K562 (cell line): ENCODE measurements at regions not wholly inside any gene's neighbourhood (a gene's known extent, or its start where the extent isn't known, plus 50 kb on each side); places are given as distances from the start of the nearest gene placed in this dataset.

ENCODE experiments used
- ATAC-seq: fragments of 200-7000 bp; cut with Tn5 transposase; 3 replicates; pipeline ENCODE4 v1.9.1; 2020; ENCODE audit warnings: moderate library complexity
- BruUV-seq: library from RNA; stranded (reverse); fragments of 400-500 nt; replicated peaks from 2 replicates; lab custom pipeline; 2021; lab: Mats Ljungman, UMichigan
- CTCF ChIA-PET: fragments of 300-600 bp; formaldehyde crosslinking; extraction: SDS; loops from one replicate; lab custom pipeline; 2021; ENCODE audit warnings: low intra/inter-chr PET ratio; lab: Yijun Ruan, JAX
- POLR2A ChIA-PET: fragments of 300-600, 350-650 bp; sonication (Branson Sonifier 250); formaldehyde crosslinking; extraction: SDS; loops from one replicate; lab custom pipeline; 2021; ENCODE audit warnings: antibody characterized with exemption, inconsistent platforms; lab: Yijun Ruan, JAX
- DNase-seq, 4 experiments: peaks; one replicate each; pipeline versions ENCODE4 v3.0.0 to v3.0.0-alpha.2; 2011 to 2018; ENCODE audit warnings: low spot score in 3 of 4, mixed read lengths in 3 of 4; ENCODE audit errors: extremely low read depth in 1 of 4
- FAIRE-seq: peaks from 2 replicates; lab custom pipeline; 2011; peaks lifted over from hg19 to GRCh38; lab: Jason Lieb, UNC
- H2AFZ ChIP-seq: 2 replicates; pipeline ENCODE4 v1.6.0; 2011; ENCODE audit warnings: low read depth, low read length, control low read depth, inconsistent platforms
- H3K27ac ChIP-seq: fragments of 200-600 bp; 3 replicates; pipeline ENCODE4 v1.8.0; 2011; ENCODE audit warnings: low read depth, mild to moderate bottlenecking, control low read depth, inconsistent platforms, low read length, moderate library complexity, mixed read lengths; ENCODE audit errors: extremely low read depth
- H3K27me3 ChIP-seq, 2 experiments: fragments of 300-600 bp in 1 of 2; 2 replicates in 1 of 2; 3 replicates in 1 of 2; pipeline versions ENCODE4 v1.6.0 to v1.8.0; 2011; ENCODE audit warnings: inconsistent platforms in 2 of 2, low read length in 2 of 2, mild to moderate bottlenecking in 1 of 2, mixed read lengths in 1 of 2, moderate library complexity in 1 of 2; ENCODE audit not compliant: control insufficient read depth in 2 of 2, insufficient read depth in 2 of 2
- H3K36me3 ChIP-seq: fragments of 300-600 bp; 3 replicates; pipeline ENCODE4 v1.8.0; 2011; ENCODE audit warnings: mild to moderate bottlenecking, low read length, inconsistent platforms; ENCODE audit not compliant: control insufficient read depth, insufficient read depth
- H3K4me1 ChIP-seq, 2 experiments: fragments of 200-600 bp in 1 of 2; replicated peaks in 1 of 2; 2 replicates in 1 of 2; 3 replicates in 1 of 2; pipeline versions ENCODE4 v1.5.1 to v1.8.0; 2011; ENCODE audit warnings: inconsistent platforms in 2 of 2, low read length in 2 of 2, mild to moderate bottlenecking in 1 of 2, mixed read lengths in 1 of 2, moderate library complexity in 1 of 2; ENCODE audit not compliant: control insufficient read depth in 2 of 2, insufficient read depth in 2 of 2
- H3K4me2 ChIP-seq: 2 replicates; pipeline ENCODE4 v1.6.1; 2011; ENCODE audit warnings: low read length, control low read depth, inconsistent platforms, mixed read lengths; ENCODE audit not compliant: insufficient read depth
- H3K4me3 ChIP-seq: fragments of 200-600 bp; sonication (generic), shearing (Covaris generic); 2 replicates; pipeline ENCODE4 v1.5.1; 2016; ENCODE audit warnings: control low read depth, inconsistent platforms
- H3K79me2 ChIP-seq: fragments of 200-600 bp; 3 replicates; pipeline ENCODE4 v1.8.0; 2011; ENCODE audit warnings: low read length, inconsistent platforms; ENCODE audit not compliant: control insufficient read depth, insufficient read depth
- H3K9ac ChIP-seq, 2 experiments: 2 replicates each; pipeline versions ENCODE4 v1.6.0 to v1.6.1; 2011; ENCODE audit warnings: low read depth in 2 of 2, low read length in 2 of 2, control low read depth in 1 of 2, inconsistent platforms in 1 of 2, mild to moderate bottlenecking in 1 of 2, mixed read lengths in 1 of 2; ENCODE audit not compliant: insufficient read depth in 1 of 2
- H3K9me1 ChIP-seq: one replicate; pipeline ENCODE4 v1.6.0; 2011; ENCODE audit warnings: inconsistent platforms, mild to moderate bottlenecking, low read length, moderate library complexity; ENCODE audit not compliant: control insufficient read depth, insufficient read depth
- H3K9me3 ChIP-seq: replicated peaks from 2 replicates; pipeline ENCODE4 v1.5.1; 2011; ENCODE audit warnings: low read depth, low read length, inconsistent platforms; ENCODE audit not compliant: control insufficient read depth, insufficient read depth
- H4K20me1 ChIP-seq: replicated peaks from 2 replicates; pipeline ENCODE4 v1.6.1; 2011; ENCODE audit warnings: low read length, inconsistent platforms, mixed read lengths; ENCODE audit not compliant: control insufficient read depth, insufficient read depth
- GABPB1 ChIP-seq: sonication (generic); formaldehyde crosslinking; IDR thresholded peaks from 2 replicates; pipeline ENCODE4 v1.8.0; 2022; ENCODE audit warnings: mild to moderate bottlenecking, missing genetic modification reagents
- PBX2 ChIP-seq, 2 experiments: IDR thresholded peaks in 1 of 2; conservative IDR thresholded peaks in 1 of 2; 2 replicates each; pipeline ENCODE4 v1.6.1; 2016; ENCODE audit warnings: low read depth in 2 of 2, mild to moderate bottlenecking in 1 of 2, missing compliant biosample characterization in 1 of 2, missing genetic modification characterization in 1 of 2, moderate library complexity in 1 of 2
- POLR2H ChIP-seq: IDR thresholded peaks from 2 replicates; pipeline ENCODE4 v1.6.1; 2016; ENCODE audit warnings: missing genetic modification characterization, low read depth, mild to moderate bottlenecking, control low read depth, missing compliant biosample characterization, moderate library complexity
- SIRT6 ChIP-seq: IDR thresholded peaks from one replicate; pipeline ENCODE4 v1.6.1; 2012; ENCODE audit warnings: low read depth, mild to moderate bottlenecking, control low read depth, inconsistent platforms, low read length, moderate library complexity
- SMAD2 ChIP-seq: fragments of 150-350 bp; IDR thresholded peaks from 2 replicates; pipeline ENCODE4 v1.6.1; 2014; ENCODE audit warnings: low read depth, mild to moderate bottlenecking, low read length
- SMC3 ChIP-seq: conservative IDR thresholded peaks from 2 replicates; pipeline ENCODE4 v1.6.1; 2011; ENCODE audit warnings: low read depth, low read length, improper control_type of control experiment; ENCODE audit not compliant: insufficient read depth
- TCF7L2 ChIP-seq: fragments of 150-350 bp; IDR thresholded peaks from 2 replicates; pipeline ENCODE4 v1.6.1; 2016; ENCODE audit warnings: low read depth, mild to moderate bottlenecking, low read length, moderate library complexity
- TRIM25 ChIP-seq: fragments of 450-650 bp; IDR thresholded peaks from 2 replicates; pipeline ENCODE4 v1.7.0; 2016; ENCODE audit warnings: borderline replicate concordance
- ZNF140 ChIP-seq: fragments of 250-450 bp; sonication (Bioruptor Pico); IDR thresholded peaks from 2 replicates; pipeline ENCODE4 v1.8.0; 2021; ENCODE audit warnings: moderate library complexity, mild to moderate bottlenecking, inconsistent platforms
- ZNF449 ChIP-seq: fragments of 250-450 bp; sonication (Bioruptor Pico); IDR thresholded peaks from 2 replicates; pipeline ENCODE4 v1.8.0; 2022; ENCODE audit warnings: moderate library complexity, mild to moderate bottlenecking, inconsistent platforms
- ZNF75A ChIP-seq: fragments of 450-650 bp; formaldehyde crosslinking; IDR thresholded peaks from 2 replicates; pipeline ENCODE4 v1.4.0; 2020; ENCODE audit warnings: mild to moderate bottlenecking
- WGBS: fragments of 100-300 bp; shearing (Covaris generic); methylation state at CpG from one replicate; pipeline ENCODE4 v1.1.6; 2016; ENCODE audit warnings: low coverage, mixed read lengths; ENCODE audit not compliant: insufficient coverage; ENCODE audit errors: missing lambda C conversion rate; 5-methylcytosine and 5-hydroxymethylcytosine counted together
- in situ Hi-C: fragments of 300-500 bp; cut with MboI; formaldehyde crosslinking; loops from 4 replicates; pipeline ENCODE4 v1.15.0; 2018; ENCODE audit warnings: inconsistent platforms, mixed read lengths
- intact Hi-C: fragments of 100-400 bp; cut with micrococcal nuclease; formaldehyde crosslinking; loops from 2 replicates; pipeline ENCODE4 v1.14.2; 2022

GRCh38 chrX:36927712-36928111 lies 80.5 kb upstream of the FAM47C start (continued):
- TF ChIP-seq PBX2 (CRISPR knock-in tag; IDR thresholded peaks at IDR 0.05; ENCODE audit: low read depth) = no peak
- TF ChIP-seq PBX2 (tag; conservative IDR thresholded peaks at IDR 0.05; ENCODE audit: low read depth) = no peak
- TF ChIP-seq TCF7L2 = no peak

GRCh38 chrX:36930491-36930890 lies 77.7 kb upstream of the FAM47C start:
- ChIA-PET POLR2A (no interaction called here), CTCF (no interaction called here)
- DNase-seq (no peak), FAIRE-seq (no peak), ATAC-seq (no peak)
- Histone ChIP-seq H2AFZ (no peak overlapping the region), H3K36me3 (no peaks in the 10 kb centered on the region), H3K9me1 (no peaks in the 10 kb centered on the region), H3K79me2 (no peaks in the 10 kb centered on the region), H3K9ac (no peak overlapping the region), H3K27me3 (no peaks in the 10 kb centered on the region), H3K4me3 (no peak overlapping the region), H3K4me1 (no peaks in the 10 kb centered on the region), H4K20me1 (no peaks in the 10 kb centered on the region), H3K27ac (no peak overlapping the region), H3K9me3 (no peaks in the 10 kb centered on the region), H3K4me2 (no peak overlapping the region)
- intact Hi-C loops = no loop called here
- in situ Hi-C loops = no loop called here
- 0% methylated on average over 1 of the region's 1 CpG for WGBS
- TF ChIP-seq SMAD2 (no peak), ZNF75A (no peak), SMC3 (no peak), ZNF140 (no peak), GABPB1 (CRISPR knock-in tag) (no peak), SIRT6 (no peak), ZNF449 (CRISPR knock-in tag) (no peak), TRIM25 (no peak), POLR2H (tag) (no peak)
- BruUV-seq = no TSS peak
